GM10266 (cell line): ENCODE measurements at regions not wholly inside any gene's neighbourhood (a gene's known extent, or its start where the extent isn't known, plus 50 kb on each side); places are given as distances from the start of the nearest gene placed in this dataset.
"Not testable (repeated sequence)": the region's sequence is repeated elsewhere in the genome, so short reads cannot be mapped to it uniquely, and the experiment has no call there.

Experiments used
- DNase-seq: peaks from one replicate; pipeline ENCODE4 v3.0.0; 2012; ENCODE audit errors: extremely low spot score
- CTCF ChIP-seq: IDR thresholded peaks from 2 replicates; pipeline ENCODE4 v1.5.1; 2012; ENCODE audit warnings: mild to moderate bottlenecking, low read depth; ENCODE audit not compliant: control insufficient read depth, insufficient read depth; ENCODE audit errors: missing control alignments

- no peak for DNase-seq
- no peak for TF ChIP-seq CTCF
Measured at GRCh38 chr10:125605167-125605566, 77.8 kb downstream of the TEX36 start.

- no peak for TF ChIP-seq CTCF
- DNase-seq = no peak
Measured at GRCh38 chr10:125602825-125603224, 80.1 kb downstream of the TEX36 start.

- DNase-seq = no peak
- no peak for TF ChIP-seq CTCF
Measured at GRCh38 chr10:125599194-125599593, 83.8 kb downstream of the TEX36 start.

GRCh38 chr10:125595911-125596310 is 87.1 kb downstream of the TEX36 start:
- no peak for DNase-seq
- no peak for TF ChIP-seq CTCF

GRCh38 chr10:125593644-125594043 is 89.3 kb downstream of the TEX36 start:
- no peak for DNase-seq
- TF ChIP-seq CTCF = no peak

GRCh38 chr10:125592897-125593296 is 90.1 kb downstream of the TEX36 start:
- no peak for TF ChIP-seq CTCF
- DNase-seq = no peak

- no peak for DNase-seq
- no peak for TF ChIP-seq CTCF
Measured at GRCh38 chr10:125591886-125592285, 91.1 kb downstream of the TEX36 start.

GRCh38 chr10:125588738-125589137 is 94.2 kb downstream of the TEX36 start:
- not testable (repeated sequence) for DNase-seq
